Medulla oblongata (tissue), 1 donor: ENCODE measurements at regions not wholly inside any gene's neighbourhood (a gene's known extent, or its start where the extent isn't known, plus 50 kb on each side); places are given as distances from the start of the nearest gene placed in this dataset.
"Not testable (repeated sequence)": the region's sequence is repeated elsewhere in the genome, so short reads cannot be mapped to it uniquely, and the experiment has no call there.

Experiments used
- DNase-seq: peaks from one replicate; pipeline ENCODE4 v3.0.0-alpha.2; 2015; ENCODE audit errors: extremely low spot score

GRCh38 chr1:87398641-87399040 is 70.0 kb downstream of the LMO4 start:
- DNase-seq: no peak

- DNase-seq: no peak
Observed at GRCh38 chr1:87399264-87399663, 70.6 kb downstream of the LMO4 start.

- no peak for DNase-seq
Observed at GRCh38 chr1:87399701-87400100, 71.0 kb downstream of the LMO4 start.

GRCh38 chr1:87400813-87401212 is 72.1 kb downstream of the LMO4 start:
- no peak for DNase-seq

GRCh38 chr1:87402241-87403002 is 73.7 kb downstream of the LMO4 start:
- DNase-seq: no peak

GRCh38 chr1:87403061-87403820 is 74.6 kb downstream of the LMO4 start:
- DNase-seq: no peak

DNA sequence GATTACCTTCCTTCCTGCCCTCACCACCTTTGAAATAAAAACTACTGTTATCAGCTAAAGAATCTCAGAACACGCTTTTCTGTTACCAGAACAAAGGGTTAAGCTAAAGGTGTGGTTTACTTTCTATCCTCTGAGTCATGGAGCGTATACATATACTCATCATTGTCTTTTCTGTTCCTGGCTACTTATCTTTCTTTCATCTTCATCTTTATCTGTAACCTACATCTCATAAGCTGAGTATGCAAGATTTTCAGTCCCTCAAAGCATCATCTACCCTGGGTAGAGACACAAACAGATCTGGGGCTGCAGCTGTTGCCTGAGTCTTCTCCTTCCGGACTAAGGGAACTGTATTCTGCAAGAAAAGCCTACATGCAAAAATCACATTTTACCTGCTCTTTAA is 75.6 kb downstream of the LMO4 start:
- DNase-seq: no peak

GRCh38 chr1:87408665-87409248 is 80.1 kb downstream of the LMO4 start:
- DNase-seq: no peak

- DNase-seq: peak; percentile 97
Observed at GRCh38 chr1:87410776-87411480, 82.2 kb downstream of the LMO4 start.

DNA sequence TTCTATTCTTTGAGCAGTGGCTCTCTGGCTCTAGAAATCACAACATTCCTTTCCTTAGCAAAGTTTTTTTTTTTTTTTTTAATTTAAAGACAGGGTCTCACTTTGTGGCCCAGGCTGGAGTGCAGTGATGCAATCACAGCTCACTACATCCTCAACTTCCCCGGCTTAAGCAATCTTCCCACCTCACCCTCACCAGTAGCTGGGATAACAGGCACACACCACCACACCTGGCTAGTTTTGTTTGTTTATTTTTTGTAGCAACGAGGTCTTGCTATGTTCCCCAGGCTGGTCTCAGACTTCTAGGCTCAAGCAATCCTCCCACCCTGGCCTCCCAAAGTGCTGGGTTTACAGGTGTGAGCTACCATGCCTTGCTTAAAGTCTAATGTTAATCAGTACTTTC is 85.2 kb downstream of the LMO4 start:
- DNase-seq: not testable (repeated sequence)

DNA sequence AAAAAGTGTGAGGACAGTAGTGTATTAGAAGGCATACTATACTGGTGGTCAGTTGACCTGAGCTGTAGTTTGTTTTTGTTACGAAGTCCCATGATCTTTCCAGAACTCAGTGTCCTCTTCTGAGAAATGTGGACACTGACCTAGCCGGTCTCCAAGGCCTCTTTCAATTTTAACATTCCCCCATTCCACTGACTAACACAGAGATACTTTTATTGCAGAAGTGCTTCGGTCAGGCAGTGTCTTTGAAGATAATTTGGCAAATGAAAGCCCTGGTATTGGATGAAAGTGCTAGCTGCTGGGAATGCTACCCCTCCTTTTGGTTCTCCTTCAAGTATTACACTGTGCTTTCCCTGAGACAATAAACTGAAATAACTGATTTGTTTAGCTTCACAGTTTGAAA is 89.4 kb downstream of the LMO4 start:
- DNase-seq: peak; percentile 53

GRCh38 chr1:87421809-87422208 is 93.1 kb downstream of the LMO4 start:
- no peak for DNase-seq

DNA sequence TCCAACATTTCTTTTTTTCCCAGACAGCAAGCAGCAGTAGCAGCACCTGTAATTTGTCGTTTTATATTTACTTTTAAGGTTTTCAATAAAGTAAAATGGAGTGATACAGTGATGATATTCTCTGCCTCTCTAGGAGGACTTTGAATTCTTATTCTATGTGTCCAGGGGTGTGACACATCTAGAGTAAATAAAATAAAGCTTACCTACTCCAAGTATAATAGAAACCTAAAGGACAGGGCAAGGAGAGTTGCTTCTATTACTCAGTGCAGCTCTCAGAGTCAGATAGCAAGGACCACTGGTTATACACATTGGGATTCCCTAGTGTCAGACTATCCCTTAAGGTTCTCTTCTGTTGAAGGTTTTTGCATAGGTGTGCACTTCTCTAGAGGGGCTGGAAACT is 95.9 kb downstream of the LMO4 start:
- no peak for DNase-seq

DNA sequence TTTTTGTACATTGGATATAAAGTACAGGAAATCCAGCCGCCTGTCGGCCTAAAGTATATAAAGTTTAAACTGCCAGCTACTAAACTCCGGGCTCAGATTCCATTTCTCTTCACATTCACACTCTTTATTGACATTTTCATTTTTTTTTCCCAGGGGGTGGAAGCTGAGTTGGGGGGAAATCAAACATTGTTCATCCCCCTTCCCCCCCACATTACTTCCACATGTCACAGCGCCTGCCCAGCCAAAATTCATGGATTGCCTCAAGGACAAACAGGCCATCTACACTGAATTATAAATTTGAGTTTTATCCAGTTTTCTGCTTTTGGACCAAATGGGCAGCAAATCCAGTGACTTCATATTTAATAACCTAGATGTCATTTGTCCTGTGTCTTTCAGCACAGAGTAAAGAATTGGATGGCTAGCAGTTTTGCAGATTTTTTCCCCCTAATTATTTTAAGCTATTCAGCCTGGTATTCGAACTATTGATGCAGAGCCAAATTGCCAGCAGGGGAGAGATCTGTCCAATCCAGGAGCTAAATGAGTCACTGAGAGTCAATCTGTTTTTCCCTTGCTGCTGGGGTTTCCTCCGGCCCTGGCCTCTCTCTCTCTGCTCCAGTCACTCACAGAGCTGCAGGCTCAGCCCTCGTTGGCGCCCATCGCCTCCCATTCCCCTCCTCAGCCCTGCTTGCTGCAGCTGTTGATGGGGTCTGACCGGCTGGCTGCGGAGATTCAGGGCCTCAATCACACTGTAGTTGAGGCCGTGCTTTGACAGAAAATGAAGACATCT is 98.0 kb downstream of the LMO4 start:
- DNase-seq: peak; percentile 22

- no peak for DNase-seq
Observed at GRCh38 chr1:87428367-87428766, 99.7 kb downstream of the LMO4 start.

GRCh38 chr1:87428883-87429282 is 100.2 kb downstream of the LMO4 start:
- no peak for DNase-seq

DNA sequence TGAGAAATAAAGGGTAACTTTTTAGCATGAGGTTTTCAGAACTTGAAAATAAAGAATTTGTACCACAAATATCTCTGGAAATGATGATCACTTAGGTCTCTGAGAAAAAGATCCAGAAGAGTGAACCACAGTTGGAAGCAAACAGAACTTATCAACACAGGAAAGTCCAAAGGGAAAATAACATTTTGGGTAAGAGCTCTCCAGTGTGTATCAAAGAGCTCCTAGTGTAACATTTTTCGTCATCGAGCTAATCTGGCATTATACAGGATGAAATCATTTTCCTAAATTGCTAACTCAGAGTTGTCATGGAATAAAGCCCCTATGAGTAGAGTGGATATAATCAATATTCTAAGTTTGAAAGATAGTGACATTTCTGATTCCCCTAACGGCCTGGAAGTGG is 104.0 kb downstream of the LMO4 start:
- no peak for DNase-seq

DNA sequence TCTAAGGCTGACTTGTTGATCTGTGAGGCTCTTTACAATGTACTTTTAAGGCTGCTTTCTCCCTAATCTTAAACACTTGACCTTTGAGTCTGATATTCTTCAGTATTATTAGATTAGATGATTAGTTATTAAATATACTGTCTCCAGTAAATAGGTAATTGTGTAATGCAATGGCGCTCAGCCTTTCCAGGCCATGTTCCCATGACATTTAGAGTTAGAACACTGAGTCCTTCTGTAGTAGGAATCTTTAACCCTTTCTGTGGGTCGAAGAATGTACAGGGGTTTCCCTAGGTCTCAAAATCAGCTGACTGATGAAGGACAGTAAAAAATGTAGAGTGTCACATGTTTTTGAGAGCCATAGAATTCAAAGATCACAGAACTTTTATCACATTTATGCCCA is 104.4 kb downstream of the LMO4 start:
- not testable (repeated sequence) for DNase-seq

DNA sequence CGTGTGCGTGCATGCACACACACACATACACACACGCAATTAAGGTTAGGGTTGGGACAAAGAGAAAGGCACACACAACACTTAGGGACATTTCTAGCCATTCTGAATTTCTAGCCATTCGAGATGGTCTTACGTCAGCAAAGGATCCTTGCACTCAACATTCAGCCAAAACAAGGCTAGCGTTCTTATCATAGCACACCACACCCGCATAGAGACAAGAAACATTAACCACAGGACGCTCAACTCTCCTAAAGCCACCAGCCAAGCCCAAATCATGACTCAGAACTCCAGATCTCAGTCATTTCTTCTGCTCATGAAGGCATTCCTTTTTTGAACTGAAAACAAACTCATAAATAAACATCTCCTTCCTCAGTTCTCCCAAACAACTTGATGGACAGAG is 106.8 kb downstream of the LMO4 start:
- DNase-seq: no peak

GRCh38 chr1:87436115-87436514 is 107.4 kb downstream of the LMO4 start:
- not testable (repeated sequence) for DNase-seq

DNA sequence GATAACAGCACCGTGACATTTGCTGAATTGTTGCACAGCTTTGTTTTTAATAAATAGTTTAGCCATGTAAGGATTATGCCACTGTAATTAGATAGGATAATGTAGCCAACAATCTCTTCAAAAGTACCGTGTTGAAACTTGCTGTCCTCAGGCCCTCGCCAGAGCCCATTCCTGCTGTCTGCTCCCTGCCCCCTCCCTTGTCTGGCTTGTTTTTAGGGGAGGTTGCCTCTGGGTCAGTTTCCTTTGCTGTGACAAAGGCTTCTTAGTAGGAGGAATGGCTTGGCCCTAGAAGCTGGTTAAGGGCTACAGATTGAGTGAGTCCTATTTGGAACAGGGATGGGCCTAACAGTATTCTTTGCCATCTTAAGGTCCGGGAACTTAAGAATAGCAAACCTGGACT is 107.9 kb downstream of the LMO4 start:
- no peak for DNase-seq
